ENCODE measurements at regions not wholly inside any gene's neighbourhood (a gene's known extent, or its start where the extent isn't known, plus 50 kb on each side); places are given as distances from the start of the nearest gene placed in this dataset.
A peak's percentile ranks its signal among the peaks of the same experiment; 100 is the strongest.

GRCh38 chr4:140233791-140234696 is 80.1 kb upstream of the MAML3 start:
- ATAC-seq, result no peak
- peaks cover 13 to 44% (median 19%) of the 10 kb centered on the region in 3 donors for H3K4me1 ChIP-seq
- WGBS, 2 donors (ENCODE audit: low coverage in 1 of 2), result 49 to 60% methylated on average over 5 to 6 of the region's 6 CpGs
- no peaks in the 10 kb centered on the region for H3K36me3 ChIP-seq
- H3K27me3 ChIP-seq, result no peaks in the 10 kb centered on the region
- no peak overlapping the region for H3K4me3 ChIP-seq
- peak; percentile 65 for TF ChIP-seq POLR2AphosphoS5 (IDR thresholded peaks at IDR 0.05)
- no peak for TF ChIP-seq POLR2A (IDR thresholded peaks at IDR 0.05)
- H3K27ac ChIP-seq, result no peak overlapping the region
- H3K9me3 ChIP-seq, result no peaks in the 10 kb centered on the region

GRCh38 chr4:140229881-140230280 is 75.9 kb upstream of the MAML3 start:
- no peaks in the 10 kb centered on the region for H3K36me3 ChIP-seq
- no peaks in the 10 kb centered on the region for H3K9me3 ChIP-seq
- peaks cover 0 to 15% (median 0%) of the 10 kb centered on the region in 3 donors for H3K4me1 ChIP-seq
- H3K4me3 ChIP-seq, result no peak overlapping the region
- H3K27ac ChIP-seq, result no peak overlapping the region
- 90 to 96% methylated on average over 2 to 3 of the region's 3 CpGs for WGBS, 2 donors (ENCODE audit: low coverage in 1 of 2)
- TF ChIP-seq, protein P1, sequence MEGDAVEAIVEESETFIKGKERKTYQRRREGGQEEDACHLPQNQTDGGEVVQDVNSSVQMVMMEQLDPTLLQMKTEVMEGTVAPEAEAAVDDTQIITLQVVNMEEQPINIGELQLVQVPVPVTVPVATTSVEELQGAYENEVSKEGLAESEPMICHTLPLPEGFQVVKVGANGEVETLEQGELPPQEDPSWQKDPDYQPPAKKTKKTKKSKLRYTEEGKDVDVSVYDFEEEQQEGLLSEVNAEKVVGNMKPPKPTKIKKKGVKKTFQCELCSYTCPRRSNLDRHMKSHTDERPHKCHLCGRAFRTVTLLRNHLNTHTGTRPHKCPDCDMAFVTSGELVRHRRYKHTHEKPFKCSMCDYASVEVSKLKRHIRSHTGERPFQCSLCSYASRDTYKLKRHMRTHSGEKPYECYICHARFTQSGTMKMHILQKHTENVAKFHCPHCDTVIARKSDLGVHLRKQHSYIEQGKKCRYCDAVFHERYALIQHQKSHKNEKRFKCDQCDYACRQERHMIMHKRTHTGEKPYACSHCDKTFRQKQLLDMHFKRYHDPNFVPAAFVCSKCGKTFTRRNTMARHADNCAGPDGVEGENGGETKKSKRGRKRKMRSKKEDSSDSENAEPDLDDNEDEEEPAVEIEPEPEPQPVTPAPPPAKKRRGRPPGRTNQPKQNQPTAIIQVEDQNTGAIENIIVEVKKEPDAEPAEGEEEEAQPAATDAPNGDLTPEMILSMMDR (IDR thresholded peaks at IDR 0.05), result no peak
- TF ChIP-seq POLR2A (IDR thresholded peaks at IDR 0.05) (no peak), EP300 (IDR thresholded peaks at IDR 0.05) (no peak), POLR2AphosphoS5 (IDR thresholded peaks at IDR 0.05) (no peak)
- ATAC-seq, result no peak
- H3K27me3 ChIP-seq, result no peaks in the 10 kb centered on the region

DNA sequence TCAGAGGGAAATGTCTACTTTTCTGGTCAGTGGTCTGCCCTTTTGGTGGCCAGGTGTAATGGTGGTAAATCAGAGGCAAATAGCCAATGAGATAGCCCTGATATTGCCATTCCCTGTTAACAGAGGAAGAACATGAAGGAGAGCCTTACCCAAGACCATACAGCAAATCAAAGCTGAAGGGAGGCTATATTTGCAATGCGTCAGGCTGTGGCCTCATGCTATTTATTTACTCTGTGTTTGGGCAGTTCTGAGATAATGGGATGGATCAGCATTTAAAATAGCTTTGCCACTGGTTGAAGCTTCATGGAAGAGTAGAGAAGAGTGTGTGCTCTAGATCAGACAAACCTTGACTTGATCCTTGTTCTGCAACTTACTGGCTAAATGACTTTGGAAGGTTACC is 73.3 kb upstream of the MAML3 start:
- Histone ChIP-seq H3K4me3 (no peak overlapping the region), H3K36me3 (no peaks in the 10 kb centered on the region), H3K27ac (no peak overlapping the region), H3K27me3 (no peaks in the 10 kb centered on the region), H3K4me1 (no peaks in the 10 kb centered on the region), H3K9me3 (no peaks in the 10 kb centered on the region)
- WGBS, 2 donors (ENCODE audit: low coverage in 1 of 2), result 83 to 100% methylated on average over 1 of the region's 1 CpG
- TF ChIP-seq POLR2A (IDR thresholded peaks at IDR 0.05) (no peak), EP300 (IDR thresholded peaks at IDR 0.05) (no peak)
- TF ChIP-seq, protein P1 (IDR thresholded peaks at IDR 0.05), result no peak
- ATAC-seq, result no peak

- WGBS, 2 donors (ENCODE audit: low coverage in 1 of 2), result 72 to 80% methylated on average over 8 of the region's 8 CpGs
- no peak overlapping the region for H3K27ac ChIP-seq
- ATAC-seq, result no peak
- H3K4me1 ChIP-seq, result no peaks in the 10 kb centered on the region
- H3K27me3 ChIP-seq, result no peaks in the 10 kb centered on the region
- TF ChIP-seq POLR2A (IDR thresholded peaks at IDR 0.05) (no peak), EP300 (IDR thresholded peaks at IDR 0.05) (no peak)
- no peaks in the 10 kb centered on the region for H3K36me3 ChIP-seq
- H3K4me3 ChIP-seq, result no peak overlapping the region
- H3K9me3 ChIP-seq, result no peaks in the 10 kb centered on the region
These were observed 69.2 kb upstream of the MAML3 start for GRCh38 chr4:140223056-140223810.

DNA sequence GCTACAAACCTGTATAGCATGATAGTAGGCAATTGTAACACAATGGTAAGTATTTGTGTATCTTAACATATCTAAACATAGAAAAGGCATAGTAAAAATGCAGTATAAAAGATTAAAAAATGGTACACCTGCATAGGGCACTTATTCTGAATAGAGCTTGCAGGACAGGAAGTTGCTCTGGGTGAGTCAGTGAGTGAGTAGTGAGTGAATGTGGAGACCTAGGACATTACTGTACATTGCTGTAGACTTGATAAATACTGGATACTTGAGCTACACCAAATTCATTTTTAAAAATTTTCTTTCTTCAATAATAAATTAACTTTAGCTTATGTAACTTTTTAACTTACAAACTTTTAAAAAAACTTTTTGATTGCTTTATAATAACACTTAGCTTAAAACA is 68.2 kb upstream of the MAML3 start:
- Histone ChIP-seq H3K9me3 (no peaks in the 10 kb centered on the region), H3K36me3 (no peaks in the 10 kb centered on the region), H3K27ac (no peak overlapping the region), H3K4me1 (no peaks in the 10 kb centered on the region), H3K4me3 (no peak overlapping the region), H3K27me3 (no peaks in the 10 kb centered on the region)
- no peak for TF ChIP-seq POLR2A (IDR thresholded peaks at IDR 0.05)
- no peak for TF ChIP-seq POLR2AphosphoS5 (IDR thresholded peaks at IDR 0.05)
- TF ChIP-seq, protein P1 (IDR thresholded peaks at IDR 0.05), result no peak
- TF ChIP-seq EP300 (IDR thresholded peaks at IDR 0.05), result no peak
- ATAC-seq, result no peak
